HFFc6 (cell line): ENCODE measurements at regions not wholly inside any gene's neighbourhood (a gene's known extent, or its start where the extent isn't known, plus 50 kb on each side); places are given as distances from the start of the nearest gene placed in this dataset.

ENCODE experiments used
- DNase-seq: peaks from one replicate; pipeline ENCODE4 v3.0.0-alpha.2; 2018
- H3K27ac Mint-ChIP-seq: 2 replicates; pipeline ENCODE4 v1.8.0; 2020; ENCODE audit warnings: mild to moderate bottlenecking, mixed read lengths
- H3K27me3 Mint-ChIP-seq: 2 replicates; pipeline ENCODE4 v1.8.0; 2021; ENCODE audit warnings: mild to moderate bottlenecking, moderate library complexity, mixed read lengths; ENCODE audit not compliant: insufficient read depth
- H3K36me3 Mint-ChIP-seq: 2 replicates; pipeline ENCODE4 v1.8.0; 2021; ENCODE audit warnings: low read depth, mixed read lengths
- H3K4me1 Mint-ChIP-seq: 2 replicates; pipeline ENCODE4 v1.8.0; 2020; ENCODE audit warnings: low read depth, mixed read lengths
- H3K4me3 Mint-ChIP-seq: 2 replicates; pipeline ENCODE4 v1.8.0; 2020; ENCODE audit warnings: mild to moderate bottlenecking, moderate library complexity, mixed read lengths
- H3K9me3 Mint-ChIP-seq: 2 replicates; pipeline ENCODE4 v1.8.0; 2020; ENCODE audit warnings: mild to moderate bottlenecking, mixed read lengths
- TF ChIP-seq, protein P1 (sequence below): fragments of 200-600 bp; sonication (generic); IDR thresholded peaks from 2 replicates; pipeline ENCODE4 v1.5.0; 2021; ENCODE audit warnings: antibody characterized with exemption, mild to moderate bottlenecking

GRCh38 chr9:38342532-38342931, 50.0 kb upstream of the ALDH1B1 start:
- Mint-ChIP-seq H3K4me1 (peaks cover 12% of the 10 kb centered on the region), H3K27ac (no peak overlapping the region), H3K36me3 (no peaks in the 10 kb centered on the region), H3K4me3 (no peak overlapping the region), H3K9me3 (no peaks in the 10 kb centered on the region), H3K27me3 (peaks cover 55% of the 10 kb centered on the region)
- no peak for DNase-seq
- TF ChIP-seq, protein P1, sequence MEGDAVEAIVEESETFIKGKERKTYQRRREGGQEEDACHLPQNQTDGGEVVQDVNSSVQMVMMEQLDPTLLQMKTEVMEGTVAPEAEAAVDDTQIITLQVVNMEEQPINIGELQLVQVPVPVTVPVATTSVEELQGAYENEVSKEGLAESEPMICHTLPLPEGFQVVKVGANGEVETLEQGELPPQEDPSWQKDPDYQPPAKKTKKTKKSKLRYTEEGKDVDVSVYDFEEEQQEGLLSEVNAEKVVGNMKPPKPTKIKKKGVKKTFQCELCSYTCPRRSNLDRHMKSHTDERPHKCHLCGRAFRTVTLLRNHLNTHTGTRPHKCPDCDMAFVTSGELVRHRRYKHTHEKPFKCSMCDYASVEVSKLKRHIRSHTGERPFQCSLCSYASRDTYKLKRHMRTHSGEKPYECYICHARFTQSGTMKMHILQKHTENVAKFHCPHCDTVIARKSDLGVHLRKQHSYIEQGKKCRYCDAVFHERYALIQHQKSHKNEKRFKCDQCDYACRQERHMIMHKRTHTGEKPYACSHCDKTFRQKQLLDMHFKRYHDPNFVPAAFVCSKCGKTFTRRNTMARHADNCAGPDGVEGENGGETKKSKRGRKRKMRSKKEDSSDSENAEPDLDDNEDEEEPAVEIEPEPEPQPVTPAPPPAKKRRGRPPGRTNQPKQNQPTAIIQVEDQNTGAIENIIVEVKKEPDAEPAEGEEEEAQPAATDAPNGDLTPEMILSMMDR = no peak

GRCh38 chr9:38342096-38342495, 50.4 kb upstream of the ALDH1B1 start:
- Mint-ChIP-seq H3K4me3 (no peak overlapping the region), H3K36me3 (no peaks in the 10 kb centered on the region), H3K27me3 (peaks cover 56% of the 10 kb centered on the region), H3K27ac (no peak overlapping the region), H3K9me3 (no peaks in the 10 kb centered on the region), H3K4me1 (peaks cover 12% of the 10 kb centered on the region)
- TF ChIP-seq, protein P1 = no peak
- no peak for DNase-seq

DNA sequence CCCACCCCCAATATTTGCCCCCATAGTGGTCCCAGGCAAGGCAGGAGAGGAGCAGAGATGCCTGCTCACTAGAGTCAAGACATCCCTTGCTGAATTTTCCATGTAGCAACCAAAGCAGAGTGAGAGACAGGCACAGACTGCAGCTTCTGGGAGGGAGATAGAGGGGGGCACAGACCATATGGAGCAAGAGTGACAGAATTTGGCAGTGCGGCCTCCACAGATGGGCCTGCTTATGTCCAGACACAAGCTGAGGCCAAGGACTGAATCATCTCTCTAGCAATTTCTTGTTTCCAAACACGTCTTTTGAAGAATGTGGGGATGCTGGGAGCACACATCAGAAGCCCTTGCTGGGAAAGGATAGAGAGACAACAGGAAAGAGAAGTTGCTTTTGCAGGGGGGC, 53.0 kb upstream of the ALDH1B1 start:
- no peak for DNase-seq
- peaks cover 12% of the 10 kb centered on the region for H3K4me1 Mint-ChIP-seq
- H3K27ac Mint-ChIP-seq = peak overlapping the region; percentile 5; the same call in 1 of the 2 replicates
- no peaks in the 10 kb centered on the region for H3K9me3 Mint-ChIP-seq
- no peak overlapping the region for H3K4me3 Mint-ChIP-seq
- H3K27me3 Mint-ChIP-seq = peaks cover 57% of the 10 kb centered on the region
- no peaks in the 10 kb centered on the region for H3K36me3 Mint-ChIP-seq
- TF ChIP-seq, protein P1 = no peak

GRCh38 chr9:38339087-38339486, 53.4 kb upstream of the ALDH1B1 start:
- no peak overlapping the region for H3K4me3 Mint-ChIP-seq
- no peaks in the 10 kb centered on the region for H3K9me3 Mint-ChIP-seq
- DNase-seq = peak; percentile 44
- peak overlapping the region; percentile 5; the same call in 1 of the 2 replicates for H3K27ac Mint-ChIP-seq
- no peaks in the 10 kb centered on the region for H3K36me3 Mint-ChIP-seq
- H3K4me1 Mint-ChIP-seq = peaks cover 12% of the 10 kb centered on the region
- TF ChIP-seq, protein P1 = no peak
- peaks cover 59% of the 10 kb centered on the region for H3K27me3 Mint-ChIP-seq

- Mint-ChIP-seq H3K36me3 (no peaks in the 10 kb centered on the region), H3K9me3 (no peaks in the 10 kb centered on the region), H3K27me3 (peaks cover 59% of the 10 kb centered on the region), H3K27ac (no peak overlapping the region), H3K4me1 (peaks cover 12% of the 10 kb centered on the region), H3K4me3 (no peak overlapping the region)
- no peak for DNase-seq
- TF ChIP-seq, protein P1 = no peak
Measured at GRCh38 chr9:38338342-38339018, 54.0 kb upstream of the ALDH1B1 start.
